Kidney epithelial cell (primary cell): ENCODE measurements at regions not wholly inside any gene's neighbourhood (a gene's known extent, or its start where the extent isn't known, plus 50 kb on each side); places are given as distances from the start of the nearest gene placed in this dataset.

ENCODE experiments used
- DNase-seq: peaks from one replicate; pipeline ENCODE4 v3.0.0-alpha.2; 2010; ENCODE audit warnings: low read depth
- H3K27me3 ChIP-seq: 2 replicates; pipeline ENCODE4 v1.6.0; 2011; ENCODE audit warnings: low read length; ENCODE audit not compliant: control insufficient read depth, insufficient read depth
- H3K36me3 ChIP-seq: 2 replicates; pipeline ENCODE4 v1.5.1; 2011; ENCODE audit warnings: low read length; ENCODE audit not compliant: control insufficient read depth, insufficient read depth
- H3K4me3 ChIP-seq: 2 replicates; pipeline ENCODE4 v1.5.1; 2011; ENCODE audit warnings: low read depth, mild to moderate bottlenecking, control low read depth, low read length
- CTCF ChIP-seq: IDR thresholded peaks from 2 replicates; pipeline ENCODE4 v1.5.1; 2011; ENCODE audit warnings: mild to moderate bottlenecking, moderate library complexity, low read length, control low read depth, inconsistent platforms; ENCODE audit not compliant: insufficient read depth, poor library complexity, severe bottlenecking

GRCh38 chr16:6898896-6899295 is 433.7 kb upstream of the RBFOX1 start:
- Histone ChIP-seq H3K27me3 (no peaks in the 10 kb centered on the region), H3K4me3 (no peak overlapping the region), H3K36me3 (no peaks in the 10 kb centered on the region)
- TF ChIP-seq CTCF = no peak
- no peak for DNase-seq

- Histone ChIP-seq H3K36me3 (no peaks in the 10 kb centered on the region), H3K27me3 (no peaks in the 10 kb centered on the region), H3K4me3 (no peak overlapping the region)
- DNase-seq = no peak
- TF ChIP-seq CTCF = no peak
These were observed 434.7 kb upstream of the RBFOX1 start for GRCh38 chr16:6897876-6898485.

GRCh38 chr16:6892966-6893365 is 439.7 kb upstream of the RBFOX1 start:
- DNase-seq = peak; percentile 21
- Histone ChIP-seq H3K27me3 (no peaks in the 10 kb centered on the region), H3K36me3 (no peaks in the 10 kb centered on the region), H3K4me3 (no peak overlapping the region)
- no peak for TF ChIP-seq CTCF

GRCh38 chr16:6891496-6891895 is 441.1 kb upstream of the RBFOX1 start:
- no peak for TF ChIP-seq CTCF
- H3K4me3 ChIP-seq = no peak overlapping the region
- H3K36me3 ChIP-seq = no peaks in the 10 kb centered on the region
- H3K27me3 ChIP-seq = no peaks in the 10 kb centered on the region
- peak; percentile 77 for DNase-seq

- H3K27me3 ChIP-seq = no peaks in the 10 kb centered on the region
- TF ChIP-seq CTCF = no peak
- H3K36me3 ChIP-seq = no peaks in the 10 kb centered on the region
- H3K4me3 ChIP-seq = no peak overlapping the region
- DNase-seq = no peak
These were observed 444.1 kb upstream of the RBFOX1 start for GRCh38 chr16:6888531-6888930.

- H3K36me3 ChIP-seq = no peaks in the 10 kb centered on the region
- peak; percentile 29 for DNase-seq
- no peaks in the 10 kb centered on the region for H3K27me3 ChIP-seq
- no peak overlapping the region for H3K4me3 ChIP-seq
- TF ChIP-seq CTCF = no peak
These were observed 448.6 kb upstream of the RBFOX1 start for GRCh38 chr16:6884002-6884401.
